ACHN (cell line): ENCODE measurements at regions not wholly inside any gene's neighbourhood (a gene's known extent, or its start where the extent isn't known, plus 50 kb on each side); places are given as distances from the start of the nearest gene placed in this dataset.
"Not testable (repeated sequence)": the region's sequence is repeated elsewhere in the genome, so short reads cannot be mapped to it uniquely, and the experiment has no call there.

ENCODE experiments used
- DNase-seq: peaks from one replicate; pipeline ENCODE4 v3.0.0-alpha.2; 2015
- in situ Hi-C: cut with HindIII; loops from 2 replicates; pipeline ENCODE4 v1.10.0; 2017; ENCODE audit warnings: low sequenced_read_pairs, low pct_ligation_motif_present, low pct_unique_long_range_greater_than_20kb

DNA sequence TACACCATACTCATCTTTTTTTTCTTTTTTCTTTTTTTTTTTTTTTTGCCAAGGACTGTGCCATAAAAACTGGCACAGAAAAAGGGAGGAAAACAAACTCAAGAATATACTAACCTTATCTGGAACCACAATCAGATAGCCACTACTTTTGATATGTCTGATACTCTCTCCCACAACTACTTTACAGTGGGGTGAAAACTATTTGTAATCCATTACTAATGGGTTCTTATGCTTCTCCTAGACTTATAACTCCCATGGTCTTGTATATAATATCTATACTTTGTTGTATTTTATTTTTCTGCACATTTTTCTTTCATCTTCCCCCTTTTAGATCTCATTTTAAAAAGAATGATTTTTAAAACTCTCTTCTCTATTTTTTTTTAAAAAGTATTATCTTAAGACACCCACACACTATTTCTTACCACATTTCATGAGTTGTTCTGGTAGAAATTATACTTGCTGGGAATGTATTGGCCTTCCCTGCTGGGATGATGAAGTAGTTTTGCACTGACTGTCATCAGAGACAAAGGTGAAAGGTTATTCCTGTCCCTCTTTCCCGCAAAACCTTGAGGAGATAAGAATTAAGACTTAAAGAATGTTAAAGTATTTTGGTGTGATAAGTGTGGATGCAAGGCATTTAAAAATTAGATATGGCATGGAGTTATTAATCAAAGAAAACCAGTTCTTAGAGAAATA lies 146.7 kb upstream of the KLF12 start:
- in situ Hi-C loops, result no loop called here
- no peak for DNase-seq

- in situ Hi-C loops, result no loop called here
Measured at GRCh38 chr13:74280093-74280794, 146.0 kb upstream of the KLF12 start.

DNA sequence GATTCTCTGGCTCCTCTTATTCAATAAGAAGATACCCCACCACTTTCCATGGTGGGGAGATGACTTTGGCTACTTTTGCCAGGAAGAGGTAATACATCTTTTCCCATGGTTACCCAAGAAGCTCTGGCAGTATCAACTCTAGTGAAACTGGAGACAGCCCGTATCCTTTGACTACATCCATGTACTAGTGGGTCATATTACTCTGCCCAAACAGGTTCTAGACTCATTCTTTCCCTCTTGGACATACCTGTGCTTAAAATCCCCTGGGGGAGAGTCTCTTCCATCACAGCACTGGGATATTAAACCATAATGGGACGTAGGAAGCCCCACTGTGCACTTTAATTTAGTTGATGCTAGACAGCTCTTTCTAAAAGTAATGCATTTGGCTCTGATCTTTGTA lies 144.7 kb upstream of the KLF12 start:
- in situ Hi-C loops, result no loop called here
- no peak for DNase-seq

More at GRCh38 chr13:74280093-74280794, 146.0 kb upstream of the KLF12 start:
- DNase-seq, result no peak

DNA sequence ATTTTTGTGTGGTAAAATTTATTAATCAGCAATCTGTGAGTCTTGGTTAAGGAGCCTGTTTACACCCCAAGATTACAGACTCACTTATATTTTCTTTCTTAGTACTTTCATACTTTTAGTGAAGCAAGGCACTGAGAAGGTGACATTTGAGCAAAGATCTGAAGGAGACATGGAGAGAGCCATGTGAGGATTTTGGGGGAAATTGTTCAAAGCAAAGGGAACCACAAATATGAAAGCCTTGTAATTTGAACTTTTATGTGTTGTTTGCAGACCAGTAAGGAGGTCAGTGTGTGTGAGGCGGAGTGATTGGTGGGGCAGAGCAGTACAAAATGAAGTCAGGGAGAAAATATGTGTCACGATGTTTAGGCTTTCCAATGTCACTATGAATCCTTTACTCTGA lies 140.7 kb upstream of the KLF12 start:
- DNase-seq, result no peak
- in situ Hi-C loops, result no loop called here

GRCh38 chr13:74273581-74273980 lies 139.4 kb upstream of the KLF12 start:
- in situ Hi-C loops, result no loop called here
- DNase-seq, result no peak

- in situ Hi-C loops, result no loop called here
Measured at GRCh38 chr13:74272826-74273225, 138.6 kb upstream of the KLF12 start.

DNA sequence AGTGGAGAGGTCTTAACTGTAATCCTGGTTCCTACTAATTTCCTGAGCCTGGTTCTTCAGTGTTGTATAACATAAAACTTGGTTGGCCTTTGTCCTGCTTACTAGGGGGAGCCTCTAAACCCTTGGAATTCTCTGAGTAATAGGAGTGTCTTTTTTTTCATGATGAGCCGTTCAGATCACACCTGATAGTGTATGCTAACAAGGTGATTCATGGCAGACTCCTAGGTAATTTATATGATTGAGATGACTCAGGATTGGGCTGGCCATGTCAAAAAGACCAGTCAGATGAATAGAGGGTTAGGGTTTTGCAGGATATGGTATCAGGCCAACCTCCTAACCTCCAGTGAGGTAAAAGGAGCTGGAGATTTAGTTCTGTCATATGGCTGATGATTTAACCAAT lies 135.8 kb upstream of the KLF12 start:
- in situ Hi-C loops, result no loop called here
- no peak for DNase-seq

More at GRCh38 chr13:74272826-74273225, 138.6 kb upstream of the KLF12 start:
- no peak for DNase-seq

DNA sequence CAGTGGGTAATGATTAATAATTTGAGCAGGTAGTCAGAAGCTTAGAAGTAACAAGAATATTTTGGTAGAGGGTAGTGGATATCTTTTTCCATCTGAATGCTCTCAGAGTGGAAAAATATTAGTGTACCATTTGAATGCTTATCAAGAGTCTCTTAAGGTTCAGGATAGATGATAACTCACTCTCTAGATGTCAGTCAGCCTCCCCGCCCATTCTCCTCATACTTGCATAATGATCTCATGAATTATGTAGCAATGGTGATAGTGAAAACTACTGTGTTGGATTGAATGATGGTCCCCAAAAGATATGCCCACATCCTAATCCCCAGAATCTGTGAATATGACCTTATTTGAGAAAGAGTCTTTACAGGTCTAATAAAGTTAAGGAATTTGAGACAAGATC lies 132.7 kb upstream of the KLF12 start:
- no peak for DNase-seq
- in situ Hi-C loops, result no loop called here

DNA sequence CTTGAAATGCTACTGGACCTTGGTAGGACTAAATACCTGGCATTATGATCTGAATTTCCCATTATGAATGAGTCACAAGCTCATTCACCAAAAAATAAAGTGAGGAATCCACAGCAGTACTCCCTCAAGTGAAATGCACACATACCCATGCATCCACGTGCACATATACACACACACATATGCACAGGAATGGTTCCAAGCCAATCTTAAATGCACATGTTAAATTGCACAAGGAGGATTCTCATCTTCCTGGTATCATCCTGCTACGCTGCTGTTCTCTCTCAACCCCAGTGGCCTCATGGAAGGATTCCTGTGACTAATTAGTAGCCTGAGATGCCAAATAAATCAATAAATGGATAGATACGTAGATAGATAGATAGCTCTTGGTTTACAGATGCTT lies 132.1 kb upstream of the KLF12 start:
- no peak for DNase-seq
- in situ Hi-C loops, result no loop called here

- DNase-seq, result no peak
- in situ Hi-C loops, result no loop called here
Measured at GRCh38 chr13:74264333-74264732, 130.1 kb upstream of the KLF12 start.

GRCh38 chr13:74260420-74260819 lies 126.2 kb upstream of the KLF12 start:
- in situ Hi-C loops, DNase-seq: not testable (repeated sequence)

- in situ Hi-C loops, result no loop called here
- no peak for DNase-seq
Measured at GRCh38 chr13:74259641-74260040, 125.4 kb upstream of the KLF12 start.

- DNase-seq, result no peak
- in situ Hi-C loops, result no loop called here
Measured at GRCh38 chr13:74258961-74259360, 124.8 kb upstream of the KLF12 start.

DNA sequence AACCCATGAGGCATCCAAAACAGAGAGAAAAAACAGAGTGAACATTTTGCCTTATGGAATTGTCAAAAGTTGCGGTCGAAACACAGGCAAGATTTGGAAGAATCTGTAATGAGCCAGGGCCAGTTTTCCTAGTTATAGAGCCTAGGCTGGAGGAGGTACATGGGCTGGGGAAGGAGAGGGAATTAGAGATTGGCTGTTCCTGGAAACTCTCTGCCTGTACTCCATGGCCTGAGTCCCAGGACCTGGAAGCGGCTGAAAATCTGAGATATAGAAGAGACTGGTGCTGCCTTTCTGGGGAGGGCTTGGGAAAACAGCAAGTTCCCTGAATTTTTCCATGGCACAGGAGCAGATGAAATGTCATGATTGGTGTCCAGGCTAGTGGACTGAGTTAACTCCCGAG lies 122.8 kb upstream of the KLF12 start:
- in situ Hi-C loops, result no loop called here
- no peak for DNase-seq

- no peak for DNase-seq
- in situ Hi-C loops, result no loop called here
Measured at GRCh38 chr13:74253161-74253560, 119.0 kb upstream of the KLF12 start.

DNA sequence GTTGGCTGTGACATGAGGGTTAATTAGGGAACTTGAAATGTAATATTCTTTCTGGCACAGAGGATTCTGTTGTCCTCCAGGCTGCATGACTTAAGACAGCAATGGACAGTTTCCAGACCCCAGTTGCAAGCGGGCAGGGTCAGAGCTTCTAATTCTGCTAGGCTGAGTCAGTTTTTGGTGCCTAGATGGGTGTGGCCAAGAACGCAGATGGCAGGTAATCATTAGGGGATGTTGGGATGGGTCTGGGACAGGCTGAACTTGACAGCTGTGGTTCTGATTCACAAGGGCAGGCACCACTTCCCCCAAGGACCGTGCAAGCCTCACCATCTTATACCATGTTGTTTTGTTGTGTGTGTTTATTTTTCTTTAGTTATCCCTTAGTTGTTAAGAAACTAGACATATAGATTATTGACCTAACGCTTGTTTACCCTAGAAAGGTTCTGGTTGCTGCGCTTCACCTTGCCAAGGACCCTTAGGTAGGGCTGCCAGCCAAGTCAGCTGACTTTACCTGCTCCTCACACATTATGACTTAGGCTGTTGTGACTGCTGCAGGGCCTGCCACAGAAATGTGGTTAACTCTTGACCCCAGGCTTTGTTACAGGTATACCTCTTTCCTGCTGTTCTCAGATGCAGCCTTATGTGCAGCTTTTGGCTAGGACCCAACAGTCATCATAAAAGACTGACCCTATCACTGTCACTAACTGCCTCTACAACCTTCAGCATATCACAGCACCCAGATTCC lies 117.7 kb upstream of the KLF12 start:
- DNase-seq, result no peak
- in situ Hi-C loops, result no loop called here

- DNase-seq, result no peak
- in situ Hi-C loops, result no loop called here
Measured at GRCh38 chr13:74250738-74251190, 116.6 kb upstream of the KLF12 start.

GRCh38 chr13:74248477-74248876 lies 114.3 kb upstream of the KLF12 start:
- in situ Hi-C loops, result no loop called here
- no peak for DNase-seq

DNA sequence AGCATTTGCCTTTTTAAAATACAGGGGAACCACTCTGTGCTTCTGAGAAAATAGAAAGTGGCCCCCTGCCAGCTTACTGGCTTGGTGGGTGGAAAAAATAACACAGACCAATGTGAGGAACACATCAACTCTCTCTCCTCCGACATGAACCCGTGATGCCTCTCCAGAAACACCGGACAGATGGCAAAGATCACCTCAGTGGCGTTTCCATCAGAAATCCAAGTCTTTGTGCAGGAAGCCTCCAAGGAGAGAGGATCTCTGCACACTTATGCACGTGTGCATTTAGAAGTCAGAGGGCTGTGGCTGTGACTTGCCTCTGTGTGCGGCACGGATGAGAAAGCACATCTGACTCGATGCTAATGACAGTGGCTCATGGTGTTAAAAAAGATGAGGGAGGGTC lies 112.3 kb upstream of the KLF12 start:
- no peak for DNase-seq
- in situ Hi-C loops, result no loop called here
